Activated CD4-positive, alpha-beta T cell treated with anti-CD3 and anti-CD28 coated beads for 36 hours (primary cell): ENCODE measurements at regions not wholly inside any gene's neighbourhood (a gene's known extent, or its start where the extent isn't known, plus 50 kb on each side); places are given as distances from the start of the nearest gene placed in this dataset.

Source experiments
- ATAC-seq: fragments of 200-7000 bp; cut with Tn5 transposase; one replicate; pipeline ENCODE4 v1.10.0; 2021; ENCODE audit warnings: mild to moderate bottlenecking, moderate library complexity
- CTCF ChIA-PET: fragments of 350-600 bp; sonication (Branson Sonifier 250); formaldehyde crosslinking; loops from one replicate; lab custom pipeline; 2021; ENCODE audit warnings: antibody characterized with exemption; lab: Charles Lee
- POLR2A ChIA-PET: fragments of 350-600 bp; sonication (Branson Sonifier 250); formaldehyde crosslinking; loops from one replicate; lab custom pipeline; 2021; ENCODE audit warnings: antibody characterized with exemption, inconsistent platforms; lab: Charles Lee
- DNase-seq: peaks from one replicate; pipeline ENCODE4 v3.0.0-alpha.2; 2020
- H3K27ac Mint-ChIP-seq: one replicate; pipeline ENCODE4 v1.8.0; 2021; ENCODE audit warnings: mixed read lengths
- H3K27me3 Mint-ChIP-seq: one replicate; pipeline ENCODE4 v1.8.0; 2021; ENCODE audit warnings: mixed read lengths
- H3K36me3 Mint-ChIP-seq: one replicate; pipeline ENCODE4 v1.8.0; 2021; ENCODE audit warnings: low read depth, mixed read lengths
- H3K4me1 Mint-ChIP-seq: one replicate; pipeline ENCODE4 v1.8.0; 2021; ENCODE audit warnings: mixed read lengths
- H3K4me3 Mint-ChIP-seq: one replicate; pipeline ENCODE4 v1.8.0; 2021; ENCODE audit warnings: mild to moderate bottlenecking, moderate library complexity, mixed read lengths
- H3K9me3 Mint-ChIP-seq: one replicate; pipeline ENCODE4 v1.8.0; 2021; ENCODE audit warnings: low read depth, mixed read lengths
- intact Hi-C, 2 experiments: fragments of 100-400 bp; cut with DNase I in 1 of 2; cut with micrococcal nuclease in 1 of 2; formaldehyde crosslinking; loops; one replicate each; pipeline versions ENCODE4 v1.14.2 to v1.15.1; 2022 to 2024; cut with DNase I, micrococcal nuclease

DNA sequence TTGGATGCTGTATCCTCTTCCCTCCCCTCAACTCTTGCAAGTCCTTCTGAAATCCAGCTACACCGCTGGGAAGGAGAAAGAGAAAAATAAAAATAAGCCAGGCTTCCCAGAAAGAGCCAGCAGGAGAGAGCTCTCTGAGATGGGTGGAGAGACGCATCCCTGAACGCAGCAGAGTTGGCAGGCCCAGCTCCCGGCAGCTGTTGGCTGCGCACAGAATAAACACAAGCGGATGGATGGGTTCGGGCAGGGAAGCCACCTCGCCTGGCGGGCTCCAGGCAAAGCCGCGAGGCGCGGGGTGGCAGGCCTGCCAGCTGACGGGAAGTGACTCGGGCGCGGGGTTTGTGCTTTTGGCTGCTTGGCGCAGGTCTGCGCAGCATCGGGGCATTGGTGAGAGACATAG, 537.7 kb downstream of the MIAT start:
- DNase-seq (no peak), ATAC-seq (no peak)
- ChIA-PET CTCF (no interaction called here), POLR2A (no interaction called here)
- H3K27me3 Mint-ChIP-seq, result peaks cover 11% of the 10 kb centered on the region
- no peak overlapping the region for H3K27ac Mint-ChIP-seq
- H3K4me3 Mint-ChIP-seq, result no peak overlapping the region
- H3K4me1 Mint-ChIP-seq, result no peaks in the 10 kb centered on the region
- H3K9me3 Mint-ChIP-seq, result peaks cover 14% of the 10 kb centered on the region
- no peaks in the 10 kb centered on the region for H3K36me3 Mint-ChIP-seq
- intact Hi-C loops, result no loop called here

DNA sequence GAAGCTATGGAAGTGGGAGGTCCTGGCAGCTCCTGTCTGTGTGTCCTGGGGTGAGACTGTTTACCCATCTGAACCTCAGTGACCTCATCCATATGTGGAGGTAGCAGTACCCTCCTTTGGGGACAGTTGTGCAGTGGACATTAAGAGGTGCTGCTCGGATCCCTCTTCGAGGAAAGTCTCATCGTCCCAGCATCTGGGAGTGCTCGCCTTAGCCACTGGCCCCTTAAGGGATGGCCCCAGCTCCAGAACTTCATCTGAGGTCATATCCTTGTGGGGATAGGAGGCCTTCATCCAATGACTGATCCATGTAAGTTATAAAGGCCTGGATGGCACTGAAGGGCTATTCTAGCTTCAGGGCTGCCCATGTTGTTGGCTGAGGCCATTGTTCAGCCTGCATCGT, 538.1 kb downstream of the MIAT start:
- peaks cover 11% of the 10 kb centered on the region for H3K27me3 Mint-ChIP-seq
- no peak for ATAC-seq

DNA sequence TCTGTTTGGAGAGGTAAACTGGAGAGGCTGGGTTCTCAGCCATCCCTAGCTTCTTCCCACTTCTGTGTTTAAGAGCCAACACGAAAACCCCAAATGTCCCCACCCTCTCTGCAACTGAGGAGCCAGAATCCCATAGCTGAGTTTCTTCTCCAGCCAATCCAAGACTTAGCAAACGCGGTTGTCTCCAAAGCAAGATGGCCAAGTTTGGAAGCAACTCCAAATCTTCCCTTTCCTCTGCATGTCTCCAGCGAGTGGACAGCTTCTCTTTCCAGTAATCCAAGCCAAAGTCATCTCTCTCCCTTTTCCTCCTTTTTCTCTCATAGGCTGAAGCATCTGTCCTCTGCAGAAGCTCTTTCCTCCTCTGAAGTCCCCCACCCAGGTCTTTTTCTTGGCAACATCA, 539.2 kb downstream of the MIAT start:
- Mint-ChIP-seq H3K36me3 (no peaks in the 10 kb centered on the region), H3K4me3 (no peak overlapping the region), H3K27ac (no peak overlapping the region), H3K4me1 (no peaks in the 10 kb centered on the region), H3K9me3 (peaks cover 6% of the 10 kb centered on the region), H3K27me3 (peaks cover 11% of the 10 kb centered on the region)
- CTCF ChIA-PET, result no interaction called here
- ATAC-seq (no peak), DNase-seq (no peak)
- intact Hi-C loops, result no loop called here
- POLR2A ChIA-PET, result interaction anchor here (0.7 kb wide), 1 partner anchor 563 kb away, joined by 3 read pairs; no protein-coding TSS in a partner anchor

More for the DNA sequence above, 538.1 kb downstream of the MIAT start:
- DNase-seq, result no peak
- Mint-ChIP-seq H3K4me3 (no peak overlapping the region), H3K27ac (no peak overlapping the region), H3K36me3 (no peaks in the 10 kb centered on the region), H3K4me1 (no peaks in the 10 kb centered on the region), H3K9me3 (peaks cover 14% of the 10 kb centered on the region)
- ChIA-PET CTCF (no interaction called here), POLR2A (no interaction called here)
- intact Hi-C loops, result no loop called here

- no peak overlapping the region for H3K27ac Mint-ChIP-seq
- intact Hi-C loops, result no loop called here
- H3K4me1 Mint-ChIP-seq, result no peaks in the 10 kb centered on the region
- POLR2A ChIA-PET, result interaction anchor here (0.7 kb wide), 1 partner anchor 562 kb away, joined by 3 read pairs; no protein-coding TSS in a partner anchor
- DNase-seq, result no peak
- ATAC-seq, result no peak
- H3K36me3 Mint-ChIP-seq, result no peaks in the 10 kb centered on the region
- H3K4me3 Mint-ChIP-seq, result no peak overlapping the region
- CTCF ChIA-PET, result no interaction called here
- peaks cover 11% of the 10 kb centered on the region for H3K27me3 Mint-ChIP-seq
- peaks cover 6% of the 10 kb centered on the region for H3K9me3 Mint-ChIP-seq
Measured at GRCh38 chr22:27197052-27197451, 539.7 kb downstream of the MIAT start.

DNA sequence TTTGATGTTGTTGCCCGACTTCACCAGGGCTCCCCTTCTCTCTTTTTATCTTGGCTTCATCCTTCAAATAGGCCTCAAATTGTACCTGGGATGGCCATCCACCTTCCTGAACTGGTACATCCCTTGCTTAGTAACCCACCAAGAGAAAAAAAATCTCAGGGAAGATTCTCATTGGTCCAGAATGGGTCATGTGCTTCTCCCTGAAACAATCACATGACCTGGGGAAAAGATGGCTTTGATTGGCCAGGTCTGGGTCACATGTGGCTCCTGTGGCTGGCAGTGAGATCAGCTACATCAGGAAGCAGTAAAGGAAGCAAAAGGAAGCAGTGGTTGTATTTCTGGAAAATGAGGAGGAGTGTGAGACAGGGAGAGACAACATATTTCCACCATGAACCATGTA, 540.2 kb downstream of the MIAT start:
- no peak for ATAC-seq
- POLR2A ChIA-PET, result no interaction called here
- intact Hi-C loops, result no loop called here
- H3K27me3 Mint-ChIP-seq, result peaks cover 11% of the 10 kb centered on the region
- no peak overlapping the region for H3K27ac Mint-ChIP-seq
- H3K4me3 Mint-ChIP-seq, result no peak overlapping the region
- DNase-seq, result no peak
- H3K9me3 Mint-ChIP-seq, result peaks cover 6% of the 10 kb centered on the region
- H3K4me1 Mint-ChIP-seq, result no peaks in the 10 kb centered on the region
- CTCF ChIA-PET, result no interaction called here
- H3K36me3 Mint-ChIP-seq, result no peaks in the 10 kb centered on the region

DNA sequence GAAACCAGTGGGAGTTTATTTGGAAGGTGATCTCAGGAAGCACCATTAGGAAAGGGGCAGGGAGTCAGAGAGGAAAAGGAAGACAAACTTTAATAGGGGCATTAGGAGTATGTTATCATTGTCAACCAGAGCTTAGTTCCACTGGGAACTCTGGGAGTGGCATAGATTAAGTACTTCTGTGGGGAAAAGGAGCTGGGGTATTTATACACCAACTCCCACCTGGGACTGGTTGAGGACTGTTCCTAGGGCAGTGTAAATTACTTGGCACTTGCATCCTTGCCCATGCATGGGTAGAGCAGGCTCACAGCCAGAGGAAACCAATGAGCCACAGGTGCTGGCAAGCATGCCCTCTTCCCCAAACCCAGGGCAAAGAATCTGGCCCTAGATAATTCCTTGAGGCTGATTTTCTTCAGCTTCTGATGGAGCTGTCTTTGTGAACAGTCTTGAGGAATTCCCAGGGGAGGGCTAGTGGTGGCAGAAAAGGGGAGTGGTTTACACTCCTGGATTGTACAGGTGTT, 541.2 kb downstream of the MIAT start:
- intact Hi-C loops, result no loop called here
- peaks cover 11% of the 10 kb centered on the region for H3K27me3 Mint-ChIP-seq
- no peaks in the 10 kb centered on the region for H3K4me1 Mint-ChIP-seq
- CTCF ChIA-PET, result no interaction called here
- peaks cover 6% of the 10 kb centered on the region for H3K9me3 Mint-ChIP-seq
- H3K36me3 Mint-ChIP-seq, result no peaks in the 10 kb centered on the region
- no peak overlapping the region for H3K27ac Mint-ChIP-seq
- no peak for ATAC-seq
- no peak overlapping the region for H3K4me3 Mint-ChIP-seq
- POLR2A ChIA-PET, result no interaction called here
- DNase-seq, result no peak

DNA sequence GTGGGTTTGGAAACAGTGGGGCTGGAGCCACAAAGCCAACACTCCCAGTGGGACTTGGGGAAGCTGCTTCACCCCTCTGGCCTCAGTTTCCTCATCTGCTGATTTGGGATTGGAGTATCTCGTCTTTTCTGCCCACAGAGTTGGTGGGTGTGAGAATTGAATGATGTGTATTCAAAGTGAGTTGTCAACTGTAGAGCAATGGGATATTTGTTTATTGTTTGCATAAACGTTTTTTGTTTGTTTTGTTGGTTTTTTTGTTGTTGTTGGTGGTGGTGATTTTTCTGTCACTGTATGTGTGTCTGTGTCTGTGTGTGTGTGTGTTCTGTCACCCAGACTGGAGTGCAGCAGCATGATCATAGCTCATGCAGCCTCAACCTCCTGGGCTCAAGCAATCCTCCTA, 542.0 kb downstream of the MIAT start:
- ChIA-PET POLR2A (no interaction called here), CTCF (no interaction called here)
- H3K27me3 Mint-ChIP-seq, result peaks cover 6% of the 10 kb centered on the region
- no peak for ATAC-seq
- intact Hi-C loops, result no loop called here
- no peaks in the 10 kb centered on the region for H3K4me1 Mint-ChIP-seq
- no peak overlapping the region for H3K27ac Mint-ChIP-seq
- H3K9me3 Mint-ChIP-seq, result peaks cover 6% of the 10 kb centered on the region
- no peak overlapping the region for H3K4me3 Mint-ChIP-seq
- DNase-seq, result no peak
- H3K36me3 Mint-ChIP-seq, result no peaks in the 10 kb centered on the region

GRCh38 chr22:27201276-27201675, 543.9 kb downstream of the MIAT start:
- Mint-ChIP-seq H3K9me3 (peaks cover 6% of the 10 kb centered on the region), H3K27ac (no peak overlapping the region), H3K4me3 (no peak overlapping the region), H3K36me3 (no peaks in the 10 kb centered on the region), H3K27me3 (peaks cover 6% of the 10 kb centered on the region), H3K4me1 (no peaks in the 10 kb centered on the region)
- ChIA-PET POLR2A (no interaction called here), CTCF (no interaction called here)
- no peak for ATAC-seq
- intact Hi-C loops, result no loop called here
- DNase-seq, result no peak

DNA sequence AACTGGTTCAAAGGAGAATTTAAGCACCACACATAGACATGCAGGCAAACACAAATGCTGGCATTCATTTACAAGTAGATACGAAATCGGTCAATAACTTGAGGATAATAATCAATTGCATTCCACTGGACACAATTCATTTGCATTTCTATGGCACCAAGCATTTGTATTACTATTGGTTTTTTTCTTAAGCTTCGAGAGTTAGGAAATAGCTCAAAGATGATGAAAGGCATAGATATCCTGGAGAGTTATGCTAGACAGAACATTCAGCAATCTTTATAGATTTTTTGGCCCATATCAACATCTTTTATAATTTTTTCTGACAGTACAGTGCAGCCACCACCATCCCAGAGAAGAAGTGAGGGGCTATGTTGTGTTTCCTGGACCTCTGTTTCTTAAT, 544.4 kb downstream of the MIAT start:
- no peak overlapping the region for H3K27ac Mint-ChIP-seq
- peaks cover 6% of the 10 kb centered on the region for H3K9me3 Mint-ChIP-seq
- peaks cover 4% of the 10 kb centered on the region for H3K27me3 Mint-ChIP-seq
- no peaks in the 10 kb centered on the region for H3K4me1 Mint-ChIP-seq
- intact Hi-C loops, result no loop called here
- POLR2A ChIA-PET, result no interaction called here
- no peaks in the 10 kb centered on the region for H3K36me3 Mint-ChIP-seq
- H3K4me3 Mint-ChIP-seq, result no peak overlapping the region
- DNase-seq (no peak), ATAC-seq (no peak)
- CTCF ChIA-PET, result no interaction called here

- Mint-ChIP-seq H3K4me3 (no peak overlapping the region), H3K27ac (no peak overlapping the region), H3K9me3 (no peaks in the 10 kb centered on the region), H3K36me3 (no peaks in the 10 kb centered on the region), H3K4me1 (no peaks in the 10 kb centered on the region), H3K27me3 (peaks cover 5% of the 10 kb centered on the region)
- ATAC-seq, result no peak
- DNase-seq, result no peak
- POLR2A ChIA-PET, result no interaction called here
- CTCF ChIA-PET, result no interaction called here
- intact Hi-C loops, result no loop called here
Measured at GRCh38 chr22:27203276-27203660, 545.9 kb downstream of the MIAT start.

DNA sequence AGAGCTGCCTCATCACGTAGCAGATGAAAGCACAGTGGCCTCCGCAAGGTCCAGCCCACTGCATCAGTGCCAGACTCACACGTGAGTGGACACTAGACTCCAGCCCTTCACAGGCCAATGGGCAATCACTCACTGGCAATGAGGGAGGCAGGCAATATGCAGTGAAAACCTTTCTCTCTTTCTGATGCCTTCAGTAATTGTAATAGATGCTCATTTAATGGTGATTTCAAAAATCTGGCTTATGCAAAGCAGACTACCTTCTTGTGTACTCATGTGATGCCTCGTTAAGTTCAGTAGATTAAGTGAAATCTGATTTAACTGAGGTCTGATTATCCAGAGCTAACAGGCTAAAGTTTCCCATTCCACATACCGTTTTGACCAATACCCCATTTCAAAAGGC, 546.9 kb downstream of the MIAT start:
- H3K36me3 Mint-ChIP-seq, result no peaks in the 10 kb centered on the region
- DNase-seq (no peak), ATAC-seq (no peak)
- ChIA-PET CTCF (no interaction called here), POLR2A (no interaction called here)
- no peak overlapping the region for H3K27ac Mint-ChIP-seq
- no peak overlapping the region for H3K4me3 Mint-ChIP-seq
- intact Hi-C loops, result no loop called here
- H3K9me3 Mint-ChIP-seq, result no peaks in the 10 kb centered on the region
- peaks cover 5% of the 10 kb centered on the region for H3K27me3 Mint-ChIP-seq
- no peaks in the 10 kb centered on the region for H3K4me1 Mint-ChIP-seq

DNA sequence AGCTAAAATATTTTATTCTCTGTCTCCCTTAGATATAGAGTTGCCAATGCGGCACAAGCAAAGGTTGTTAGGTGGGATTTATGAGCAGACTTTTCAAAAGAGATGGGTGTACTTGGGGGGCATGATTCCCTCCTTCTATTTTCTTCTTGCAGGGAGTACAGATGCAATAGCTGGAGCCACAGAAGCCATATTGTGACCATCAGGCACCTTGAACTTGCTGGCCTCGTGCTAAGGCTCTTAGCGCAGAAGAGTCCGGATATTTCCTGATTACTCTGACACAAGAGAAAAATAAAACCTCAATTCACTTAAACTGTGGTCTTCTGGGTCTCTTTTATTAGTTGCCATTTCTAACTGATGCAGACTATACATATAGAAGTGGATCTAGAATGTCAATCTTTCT, 547.4 kb downstream of the MIAT start:
- DNase-seq (no peak), ATAC-seq (no peak)
- Mint-ChIP-seq H3K4me1 (no peaks in the 10 kb centered on the region), H3K4me3 (no peak overlapping the region), H3K27ac (no peak overlapping the region), H3K9me3 (no peaks in the 10 kb centered on the region), H3K27me3 (peaks cover 6% of the 10 kb centered on the region), H3K36me3 (no peaks in the 10 kb centered on the region)
- ChIA-PET CTCF (no interaction called here), POLR2A (no interaction called here)
- intact Hi-C loops, result no loop called here
